ENCODE measurements at regions not wholly inside any gene's neighbourhood (a gene's known extent, or its start where the extent isn't known, plus 50 kb on each side); places are given as distances from the start of the nearest gene placed in this dataset.

DNA sequence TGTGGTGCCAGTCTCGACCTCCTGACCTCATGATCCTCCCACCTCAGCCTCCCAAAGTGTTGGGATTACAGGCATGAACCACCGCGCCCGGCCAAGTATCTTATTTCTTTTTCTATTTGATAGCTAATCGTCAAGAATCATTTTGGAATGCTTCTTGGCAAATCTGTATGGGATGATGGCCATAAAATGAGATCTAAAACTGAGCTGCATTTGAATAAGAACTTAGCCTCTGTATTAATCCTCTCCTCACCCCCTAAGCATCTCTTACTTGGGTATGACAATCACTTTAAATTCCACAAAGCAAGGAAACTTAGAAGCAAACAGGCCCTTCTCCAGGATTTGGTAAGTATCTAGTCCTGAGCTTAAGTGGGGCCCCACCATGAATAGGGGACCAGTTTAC is 108.9 kb upstream of the BTBD3 start:
- Histone ChIP-seq H3K4me1 (replicated peaks in 1 of 4; ENCODE audit: control insufficient read depth in 3 of 4, insufficient read depth in 4 of 4, low read length in 3 of 4) (peaks cover 0 to 4% (median 1%) of the 10 kb centered on the region in 4 experiments; a peak in 3 of 7 replicates), H4K5ac (ENCODE audit: insufficient read length, low read depth, low read length) (no peak overlapping the region), H3K27ac (ENCODE audit: low read depth, low read length) (no peak overlapping the region), H3K9me3 (ENCODE audit: insufficient read depth in 2 of 2, low read depth in 1 of 2, low read length in 1 of 2) (no peaks in the 10 kb centered on the region), H3K23me2 (ENCODE audit: low read depth, low read length) (no peaks in the 10 kb centered on the region), H2BK12ac (ENCODE audit: low read depth, low read length) (no peak overlapping the region), H2BK15ac (ENCODE audit: low read length) (no peak overlapping the region), H2AK5ac (ENCODE audit: low read depth, low read length) (no peak overlapping the region), H3K27me3 (replicated peaks in 1 of 4; ENCODE audit: control insufficient read depth in 3 of 4, extremely low read depth in 1 of 4, insufficient read depth in 3 of 4, low read length in 3 of 4) (no peaks in the 10 kb centered on the region; a peak in 2 of 7 replicates), H3K56ac (replicated peaks; ENCODE audit: insufficient read length, low read depth, low read length) (no peak overlapping the region), H4K8ac (ENCODE audit: extremely low read depth, insufficient read depth, low read length) (no peak overlapping the region), H3K18ac (ENCODE audit: extremely low read depth, low read length) (no peak overlapping the region), H2BK20ac (ENCODE audit: low read length) (no peak overlapping the region), H3K4me3 (ENCODE audit: extremely low read depth in 1 of 4, insufficient read depth in 2 of 4, low read depth in 3 of 4, low read length in 4 of 4) (no peak overlapping the region), H3K4ac (replicated peaks; ENCODE audit: insufficient read length, low read depth, low read length) (no peak overlapping the region), H4K91ac (replicated peaks; ENCODE audit: insufficient read length, low read length) (no peak overlapping the region), H4K20me1 (replicated peaks in 1 of 2; ENCODE audit: control insufficient read depth in 1 of 2, insufficient read depth in 2 of 2, low read length in 2 of 2) (no peaks in the 10 kb centered on the region), H3K23ac (ENCODE audit: insufficient read length) (no peak overlapping the region), H3K79me1 (ENCODE audit: low read depth, low read length) (no peaks in the 10 kb centered on the region), H3K79me2 (ENCODE audit: control insufficient read depth in 1 of 2, insufficient read depth in 2 of 2, low read length in 2 of 2) (no peaks in the 10 kb centered on the region), H2AFZ (ENCODE audit: low read length) (no peak overlapping the region), H3K36me3 (ENCODE audit: control insufficient read depth in 2 of 4, insufficient read depth in 4 of 4, low read length in 3 of 4) (no peaks in the 10 kb centered on the region), H2BK120ac (replicated peaks; ENCODE audit: low read depth, low read length) (no peak overlapping the region), H3K14ac (ENCODE audit: insufficient read length) (no peak overlapping the region), H3K4me2 (ENCODE audit: insufficient read depth in 1 of 2, low read depth in 2 of 2, low read length in 2 of 2) (no peak overlapping the region), H2BK5ac (ENCODE audit: low read depth, low read length) (no peak overlapping the region), H3K9ac (replicated peaks in 1 of 4; ENCODE audit: extremely low read depth in 1 of 4, low read depth in 3 of 4, low read length in 3 of 4) (no peak overlapping the region)
- ChIA-PET CTCF (ENCODE audit: partially characterized antibody) (no interaction called here), POLR2A (ENCODE audit: partially characterized antibody) (no interaction called here)
- DNase-seq (ENCODE audit: low read depth in 1 of 2, low spot score in 2 of 2) (no peak), FAIRE-seq (no peak)
- no peak for TF ChIP-seq CREB1 (IDR thresholded peaks at IDR 0.05)
- TF ChIP-seq SP1 (IDR thresholded peaks at IDR 0.05; ENCODE audit: low read depth, low read length): no peak
- no peak for TF ChIP-seq SAP30 (IDR thresholded peaks at IDR 0.05; ENCODE audit: insufficient read depth, insufficient replicate concordance, low read length)
- TF ChIP-seq CHD2 (IDR thresholded peaks at IDR 0.05; ENCODE audit: low read length): no peak
- TF ChIP-seq POLR2AphosphoS5 (IDR thresholded peaks at IDR 0.05; ENCODE audit: low read depth, low read length): no peak
- WGBS, 2 experiments (ENCODE audit: extremely low coverage in 1 of 2, insufficient coverage in 1 of 2, insufficient read length in 1 of 2, insufficient replicate concordance in 2 of 2, low coverage in 1 of 2, low lambda C conversion rate in 2 of 2, missing lambda C conversion rate in 1 of 2): 94% methylated on average over 5 of the region's 5 CpGs; no CpG with 5 or more reads in 1 of the 2 experiments

All from H1 (cell line).